HG03439 (cell line): ENCODE measurements at regions not wholly inside any gene's neighbourhood (a gene's known extent, or its start where the extent isn't known, plus 50 kb on each side); places are given as distances from the start of the nearest gene placed in this dataset.

Experiments used
- ATAC-seq: cut with Tn5 transposase; IDR thresholded peaks from one replicate; pipeline ENCODE4 v1.9.1; 2021; ENCODE audit warnings: mild to moderate bottlenecking, moderate library complexity; ENCODE audit not compliant: unreplicated experiment

- ATAC-seq = no peak
Measured at GRCh38 chr13:99721606-99722337, 220.5 kb downstream of the TM9SF2 start.

GRCh38 chr13:99717959-99718674 lies 216.8 kb downstream of the TM9SF2 start:
- no peak for ATAC-seq

GRCh38 chr13:99709134-99709533 lies 207.9 kb downstream of the TM9SF2 start:
- no peak for ATAC-seq

GRCh38 chr13:99704390-99704789 lies 203.1 kb downstream of the TM9SF2 start:
- no peak for ATAC-seq

- no peak for ATAC-seq
Measured at GRCh38 chr13:99703908-99704307, 202.6 kb downstream of the TM9SF2 start.

- ATAC-seq = no peak
Measured at GRCh38 chr13:99702687-99703319, 201.5 kb downstream of the TM9SF2 start.

- ATAC-seq = no peak
Measured at GRCh38 chr13:99700468-99700867, 199.2 kb downstream of the TM9SF2 start.

- ATAC-seq = no peak
Measured at GRCh38 chr13:99698816-99699099, 197.5 kb downstream of the TM9SF2 start.

GRCh38 chr13:99698010-99698815 lies 196.9 kb downstream of the TM9SF2 start:
- ATAC-seq = no peak

- ATAC-seq = no peak
Measured at GRCh38 chr13:99695857-99696256, 194.6 kb downstream of the TM9SF2 start.

GRCh38 chr13:99693852-99694611 lies 192.8 kb downstream of the TM9SF2 start:
- no peak for ATAC-seq

- ATAC-seq = no peak
Measured at GRCh38 chr13:99693351-99693750, 192.1 kb downstream of the TM9SF2 start.

- no peak for ATAC-seq
Measured at GRCh38 chr13:99692854-99693253, 191.6 kb downstream of the TM9SF2 start.

- no peak for ATAC-seq
Measured at GRCh38 chr13:99691552-99691951, 190.3 kb downstream of the TM9SF2 start.

- ATAC-seq = no peak
Measured at GRCh38 chr13:99690426-99691174, 189.3 kb downstream of the TM9SF2 start.

- ATAC-seq = no peak
Measured at GRCh38 chr13:99689955-99690354, 188.7 kb downstream of the TM9SF2 start.

GRCh38 chr13:99688776-99689175 lies 187.5 kb downstream of the TM9SF2 start:
- no peak for ATAC-seq

- no peak for ATAC-seq
Measured at GRCh38 chr13:99687723-99688397, 186.6 kb downstream of the TM9SF2 start.

GRCh38 chr13:99686944-99687411 lies 185.7 kb downstream of the TM9SF2 start:
- ATAC-seq = no peak
